NCI-H1930 (cell line): ENCODE measurements at regions not wholly inside any gene's neighbourhood (a gene's known extent, or its start where the extent isn't known, plus 50 kb on each side); places are given as distances from the start of the nearest gene placed in this dataset.

Experiments
- DNase-seq, 2 experiments: peaks; one replicate each; lab custom pipeline; 2025; lab: John Stamatoyannopoulos, UW

- no peak for DNase-seq
Measured at GRCh38 chr13:103277959-103278694, 211.9 kb upstream of the SLC10A2 start.

GRCh38 chr13:103276775-103277498, 210.7 kb upstream of the SLC10A2 start:
- no peak for DNase-seq

DNA sequence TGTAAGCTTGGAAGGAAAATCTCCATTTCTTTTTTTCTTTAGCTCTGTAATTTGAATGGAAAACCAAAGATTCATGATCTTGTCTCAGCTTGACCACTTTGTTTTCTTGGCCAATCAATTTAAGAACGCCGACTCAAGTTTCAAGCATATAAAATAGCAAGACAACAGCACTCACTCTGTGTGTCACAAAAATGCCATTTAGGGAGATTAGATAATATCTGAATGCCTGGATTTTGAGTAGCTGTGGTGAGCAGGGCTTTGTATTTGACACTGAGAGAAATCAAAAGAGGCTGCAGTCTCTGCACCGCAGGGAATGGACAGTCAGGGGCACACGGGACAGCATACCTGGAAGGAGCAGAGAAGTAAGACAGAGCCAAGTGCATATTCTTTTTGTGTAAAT, 209.5 kb upstream of the SLC10A2 start:
- DNase-seq, result no peak

GRCh38 chr13:103275081-103275480, 208.9 kb upstream of the SLC10A2 start:
- DNase-seq, result no peak

- DNase-seq, result no peak
Measured at GRCh38 chr13:103273825-103274224, 207.6 kb upstream of the SLC10A2 start.

DNA sequence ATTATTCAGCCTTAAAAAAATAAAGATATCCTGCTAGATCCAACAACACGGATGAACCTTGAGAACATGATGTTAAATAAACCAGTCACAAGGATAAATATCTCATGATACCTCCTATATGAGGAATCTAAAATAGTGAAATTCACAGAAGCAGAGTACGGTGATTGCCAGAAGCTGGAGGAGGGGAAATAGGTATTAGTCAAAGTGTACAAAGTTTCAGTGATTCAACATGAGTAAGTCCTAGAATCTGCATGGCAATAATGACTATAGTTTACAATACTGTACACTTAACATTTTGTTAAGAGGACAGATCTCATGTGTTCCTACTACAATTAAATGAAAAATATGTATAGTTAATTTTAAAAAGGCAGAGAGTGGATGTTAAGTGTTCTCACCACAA, 206.6 kb upstream of the SLC10A2 start:
- no peak for DNase-seq

DNA sequence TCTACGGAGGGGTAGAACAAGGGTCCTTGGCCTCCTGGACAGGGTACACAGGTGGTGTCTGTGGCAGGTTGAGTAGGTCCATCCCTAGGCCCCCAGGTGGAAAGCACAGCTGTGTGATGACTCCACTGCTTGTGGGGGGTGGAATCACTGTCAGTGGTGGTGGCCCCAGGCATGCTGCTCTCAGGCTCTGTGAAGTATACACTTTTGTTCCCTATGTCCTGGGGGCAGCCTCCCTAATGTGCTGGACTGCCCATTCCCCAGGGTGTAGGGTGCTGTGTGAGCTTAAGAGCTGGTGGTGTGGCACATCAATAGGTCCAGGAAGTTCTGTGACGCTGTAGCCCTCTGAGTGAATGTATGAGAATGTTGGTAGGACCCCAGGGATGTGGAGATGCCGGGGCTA, 197.2 kb upstream of the SLC10A2 start:
- DNase-seq, result no peak

DNA sequence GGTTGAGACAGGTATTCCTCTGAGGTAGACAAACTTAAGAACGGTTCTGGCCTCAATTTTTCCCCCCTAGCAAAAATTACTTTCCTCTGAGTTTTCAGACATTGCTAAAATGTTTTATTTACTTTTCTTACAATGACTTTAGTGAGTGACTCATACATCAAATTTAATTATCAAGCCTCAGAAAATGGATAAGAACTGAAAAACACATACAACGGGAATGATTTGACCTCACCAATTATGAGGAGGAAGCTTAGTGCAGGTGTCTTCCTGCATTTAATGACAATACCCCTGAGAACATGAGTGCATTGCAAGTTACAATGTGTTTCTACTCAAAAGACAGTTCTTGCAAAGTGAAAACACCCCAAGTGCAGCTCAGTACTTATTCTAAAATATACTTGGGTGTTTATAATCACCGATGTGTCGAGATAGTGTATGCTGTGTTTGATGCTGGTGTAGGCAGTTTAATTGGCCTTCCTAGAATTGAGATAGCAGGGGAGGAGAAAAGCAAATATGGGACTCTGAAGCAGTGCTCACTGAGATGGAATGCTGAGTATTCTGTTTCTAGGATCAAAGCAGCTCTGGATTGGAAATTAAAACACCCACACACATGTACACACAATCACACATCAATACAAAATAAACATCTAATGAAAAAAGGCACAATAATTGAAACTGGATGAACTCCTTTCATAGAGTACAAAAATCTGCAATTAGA, 189.5 kb upstream of the SLC10A2 start:
- no peak for DNase-seq

DNA sequence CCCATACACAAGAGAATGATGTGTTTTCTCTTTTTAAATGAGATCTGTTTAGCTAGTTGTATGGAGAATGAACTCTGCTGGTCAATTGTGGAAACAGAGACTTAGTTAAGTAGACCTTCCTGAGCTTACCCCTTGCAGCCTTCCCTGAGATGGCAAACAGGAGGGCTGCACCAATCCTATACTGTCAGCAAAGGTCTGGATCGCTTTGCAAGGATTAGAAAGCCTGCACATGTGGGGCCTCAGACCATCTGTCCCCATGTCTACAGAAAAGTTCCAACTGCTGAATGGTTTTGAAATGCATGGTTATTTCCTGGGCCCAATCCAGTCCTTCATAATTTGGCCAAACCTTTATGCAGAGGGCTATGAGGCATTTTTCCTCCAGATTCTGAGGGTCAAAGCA, 183.9 kb upstream of the SLC10A2 start:
- no peak for DNase-seq

DNA sequence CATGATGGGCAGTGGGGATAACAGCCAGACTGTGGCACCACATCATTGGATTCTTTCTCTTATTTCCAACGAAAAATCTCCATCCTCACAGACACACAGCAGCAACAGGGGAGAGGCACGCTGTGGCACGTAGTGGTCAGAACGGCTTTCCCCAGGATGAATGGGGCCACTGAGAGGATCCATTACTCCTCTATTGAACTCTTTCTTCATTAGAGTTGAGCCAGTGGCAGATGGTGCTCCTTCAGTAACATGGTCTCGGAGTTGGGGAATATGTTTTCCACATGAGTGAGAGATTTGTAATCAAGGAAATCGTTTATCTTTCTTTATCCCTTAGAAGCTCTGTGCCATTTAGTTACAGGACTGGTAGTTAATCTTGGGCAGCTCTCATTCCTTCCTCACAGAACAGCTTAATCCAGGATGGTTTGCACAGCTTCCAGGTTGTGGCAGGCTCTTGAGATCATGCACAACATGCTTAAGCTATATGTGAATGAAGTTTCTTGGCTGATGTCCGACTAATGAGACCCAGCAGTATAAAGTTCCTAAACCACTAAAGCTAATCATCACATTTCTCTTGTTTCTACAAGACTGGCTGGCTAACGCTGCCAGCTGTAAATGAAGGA, 180.5 kb upstream of the SLC10A2 start:
- no peak for DNase-seq

GRCh38 chr13:103243495-103243894, 177.3 kb upstream of the SLC10A2 start:
- DNase-seq, result no peak

- DNase-seq, result no peak
Measured at GRCh38 chr13:103238441-103238840, 172.2 kb upstream of the SLC10A2 start.

DNA sequence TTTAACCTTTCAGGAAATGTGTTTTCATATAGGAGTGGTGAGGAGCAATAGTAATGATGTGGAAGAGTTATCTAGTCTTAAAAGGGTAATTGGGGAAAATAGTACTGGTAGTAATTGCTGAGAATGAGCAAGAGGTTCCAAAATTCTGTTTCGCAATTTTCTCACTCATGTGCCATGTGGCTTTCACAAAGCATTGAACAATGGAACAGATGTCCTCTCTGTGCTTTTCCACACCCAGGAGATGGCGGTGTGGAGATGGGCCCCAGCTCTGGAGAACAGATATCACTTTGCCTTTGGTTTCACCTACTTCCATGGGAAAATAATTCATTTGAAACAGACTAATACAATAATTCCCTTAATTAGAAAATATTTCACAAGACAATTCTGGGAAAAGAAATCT, 170.0 kb upstream of the SLC10A2 start:
- no peak for DNase-seq

DNA sequence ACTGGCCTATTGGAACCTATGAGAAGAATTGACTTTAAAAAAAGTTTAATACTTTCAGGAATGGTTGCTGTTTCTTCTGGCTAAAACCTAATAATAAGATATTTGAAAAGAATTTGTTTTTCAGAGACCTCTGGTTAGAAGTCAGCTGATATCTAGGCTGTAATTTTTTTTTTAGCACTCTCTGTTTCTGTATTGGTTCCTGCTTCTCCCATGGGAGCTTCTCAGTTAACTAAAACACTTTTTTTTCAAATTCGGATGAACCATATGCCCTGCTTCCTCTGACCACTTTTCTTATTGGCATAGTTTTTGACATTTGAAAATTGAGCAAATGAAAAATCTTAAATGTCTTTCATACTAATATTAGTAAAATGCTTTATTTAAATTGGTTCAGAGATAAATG, 163.5 kb upstream of the SLC10A2 start:
- DNase-seq, result no peak

DNA sequence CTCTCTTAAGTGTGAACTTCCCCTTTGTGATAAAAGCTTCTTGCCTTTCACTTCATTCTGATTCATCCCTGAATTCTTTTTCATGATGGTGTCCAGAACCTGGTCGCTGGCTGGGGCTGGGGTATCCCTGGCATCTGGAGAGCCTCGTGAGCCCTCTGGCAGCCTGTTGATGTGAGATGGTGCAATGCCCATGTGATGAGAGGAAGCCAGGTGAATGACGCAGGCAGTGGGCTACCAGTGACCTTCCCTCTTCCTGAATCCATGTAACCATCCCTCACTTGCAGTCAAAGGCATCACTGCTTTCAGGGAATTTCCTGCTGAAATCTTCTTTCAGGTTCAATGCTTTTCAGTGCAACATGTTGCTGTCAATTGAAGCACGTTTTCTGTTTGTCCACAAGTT, 158.6 kb upstream of the SLC10A2 start:
- DNase-seq, result no peak

DNA sequence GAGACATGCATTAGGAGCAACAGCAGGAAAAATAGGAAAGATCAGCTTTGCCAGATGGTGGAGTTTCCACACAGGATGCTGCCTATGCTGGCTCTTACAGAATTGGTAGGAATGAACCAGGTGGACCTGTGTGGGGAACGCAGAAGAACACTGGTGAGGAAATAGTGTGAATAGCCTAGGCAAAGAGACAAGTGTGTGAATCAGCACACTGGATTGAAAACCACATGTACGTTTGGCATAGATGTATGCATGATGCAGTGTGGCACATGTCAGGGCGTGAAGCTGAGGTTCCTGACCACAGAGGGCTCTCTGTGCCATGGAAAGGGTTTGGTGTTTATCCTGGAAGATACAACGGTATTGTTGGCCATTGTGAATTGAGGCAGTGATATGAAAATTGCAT, 156.5 kb upstream of the SLC10A2 start:
- DNase-seq, result no peak

- DNase-seq, result no peak
Measured at GRCh38 chr13:103218253-103218652, 152.0 kb upstream of the SLC10A2 start.

GRCh38 chr13:103213152-103213551, 146.9 kb upstream of the SLC10A2 start:
- no peak for DNase-seq

DNA sequence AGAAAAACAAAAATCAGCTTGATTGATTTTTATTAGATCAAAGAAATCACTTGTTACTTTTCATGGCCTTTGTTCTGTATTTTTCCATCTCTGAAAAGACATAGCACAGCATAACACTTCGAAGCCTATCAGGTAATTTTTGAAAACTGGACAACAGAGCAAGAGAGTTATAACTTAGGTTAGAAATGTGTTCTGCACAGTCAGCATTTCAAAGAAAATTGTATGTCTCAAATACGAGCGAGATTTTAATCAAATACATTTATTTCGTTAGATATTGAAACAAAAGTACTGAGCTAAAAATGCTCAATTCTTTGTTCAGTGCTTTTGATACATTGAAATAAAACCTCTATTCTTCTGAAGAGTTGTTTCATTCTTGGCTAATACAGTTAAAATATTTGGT, 144.1 kb upstream of the SLC10A2 start:
- DNase-seq, result no peak

DNA sequence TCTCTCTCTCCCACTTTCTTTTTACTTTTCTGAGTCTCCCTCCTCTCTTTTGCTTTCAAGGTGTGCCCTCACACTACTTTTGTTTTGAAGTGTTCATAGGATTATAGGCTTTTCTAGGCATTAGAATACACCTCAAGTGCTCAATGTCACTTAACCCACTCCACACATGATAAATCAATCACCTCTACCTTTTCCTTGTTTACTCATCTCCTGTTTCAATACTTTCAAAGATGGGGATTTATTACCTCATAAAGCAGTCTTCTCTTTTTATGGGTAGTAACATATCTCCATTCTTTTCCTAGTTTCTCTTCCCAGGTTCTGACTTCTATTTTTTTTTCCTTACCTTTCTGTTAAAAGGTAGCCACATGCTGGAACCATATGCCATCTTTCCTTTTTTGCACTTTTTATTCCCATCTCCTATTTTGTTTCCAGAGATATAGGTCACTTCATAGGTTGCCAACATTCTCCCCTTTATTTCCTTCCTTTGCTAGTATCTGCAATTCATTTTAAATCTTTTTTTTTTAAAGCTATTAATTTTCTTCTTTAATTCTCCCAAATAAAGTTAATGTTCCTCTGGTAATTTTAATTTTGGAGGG, 137.6 kb upstream of the SLC10A2 start:
- no peak for DNase-seq

GRCh38 chr13:103200118-103200885, 134.1 kb upstream of the SLC10A2 start:
- no peak for DNase-seq
